Activated CD4-positive, alpha-beta T cell treated with anti-CD3 and anti-CD28 coated beads for 1 hour (primary cell): ENCODE measurements at regions not wholly inside any gene's neighbourhood (a gene's known extent, or its start where the extent isn't known, plus 50 kb on each side); places are given as distances from the start of the nearest gene placed in this dataset.

Source experiments
- DNase-seq: peaks from one replicate; pipeline ENCODE4 v3.0.0-alpha.2; 2020

DNA sequence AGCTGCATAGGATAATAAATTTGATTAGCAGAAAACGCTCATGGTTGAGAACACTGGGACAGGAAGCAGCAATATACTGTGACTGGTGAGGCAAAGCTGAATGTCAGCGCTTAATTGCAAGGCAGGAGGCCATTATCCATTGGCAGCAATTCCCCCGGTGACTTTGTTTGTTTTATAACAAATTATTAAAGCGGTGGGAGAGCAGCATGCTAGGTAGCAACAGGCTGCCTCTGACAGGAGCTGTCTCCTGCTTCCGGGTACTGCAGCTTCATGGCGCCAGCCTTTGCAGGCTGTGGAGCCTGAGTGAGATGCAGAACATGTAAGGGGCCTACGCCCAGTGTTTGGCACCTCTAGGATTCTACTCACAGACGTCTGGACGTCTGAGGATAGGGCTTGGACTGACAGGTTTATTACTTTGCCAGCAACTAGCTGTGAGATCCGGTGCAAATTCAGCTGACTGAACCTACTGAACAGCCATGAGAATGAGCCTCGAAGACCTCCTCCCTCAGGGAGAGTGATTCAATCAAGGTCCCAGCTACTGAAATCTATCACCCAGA, 82.1 kb upstream of the SSTR1 start:
- DNase-seq, result no peak

- DNase-seq, result no peak
Measured at GRCh38 chr14:38127356-38127755, 80.3 kb upstream of the SSTR1 start.

GRCh38 chr14:38127784-38128183, 79.9 kb upstream of the SSTR1 start:
- DNase-seq, result no peak

DNA sequence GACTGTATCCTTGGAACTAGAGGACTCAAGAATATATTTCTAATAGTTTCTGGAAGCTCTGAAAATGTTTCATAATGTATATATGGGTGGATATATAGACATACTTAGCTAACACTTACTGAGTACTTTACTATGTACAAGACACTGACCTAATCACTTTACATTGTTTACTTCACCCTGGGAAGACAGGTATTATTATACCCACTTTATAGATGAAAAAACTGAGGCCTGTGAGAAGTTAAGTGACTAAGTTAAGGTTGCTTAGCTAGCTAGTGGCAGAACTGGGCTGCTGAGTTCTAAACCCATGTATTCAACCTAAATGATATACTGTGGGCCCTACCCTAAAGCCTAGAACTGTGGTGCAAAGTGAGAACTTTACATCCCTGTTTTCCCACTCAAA, 79.1 kb upstream of the SSTR1 start:
- no peak for DNase-seq

DNA sequence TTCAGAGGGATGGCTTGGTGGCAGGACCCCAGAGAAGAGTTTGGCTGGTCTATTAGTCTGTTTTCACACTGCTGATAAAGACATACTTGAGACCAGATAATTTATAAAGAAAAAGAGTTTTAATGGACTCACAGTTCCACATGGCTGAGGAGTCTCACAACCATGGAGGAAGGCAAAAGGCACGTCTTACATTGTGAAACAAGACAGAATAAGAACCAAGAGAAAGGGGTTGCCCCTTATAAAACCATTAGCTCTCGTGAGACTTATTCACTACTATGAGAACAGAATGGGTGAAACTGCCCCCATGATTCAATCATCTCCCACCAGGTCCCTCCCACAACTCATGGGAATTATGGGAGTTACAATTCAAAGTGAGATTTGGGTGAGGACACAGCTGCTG, 78.5 kb upstream of the SSTR1 start:
- no peak for DNase-seq

DNA sequence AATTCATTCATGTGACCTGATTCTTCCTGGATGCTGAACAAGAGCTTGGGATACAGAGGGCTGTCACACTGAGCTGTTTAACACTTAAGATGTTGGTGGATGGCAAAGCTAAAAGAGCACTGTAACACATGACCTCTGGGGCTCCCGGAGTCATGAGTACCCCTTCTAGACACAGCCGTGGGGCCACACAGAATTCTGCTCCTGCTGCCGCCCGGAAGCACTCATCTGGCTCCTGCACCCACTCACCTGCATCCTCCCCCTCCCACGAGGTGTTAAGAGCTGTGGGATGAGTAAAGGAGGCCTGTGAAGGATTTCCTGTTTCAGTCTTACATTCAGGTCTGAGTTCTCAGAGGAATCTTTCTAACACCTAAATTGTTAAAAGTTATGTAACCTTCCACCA, 78.0 kb upstream of the SSTR1 start:
- no peak for DNase-seq

DNA sequence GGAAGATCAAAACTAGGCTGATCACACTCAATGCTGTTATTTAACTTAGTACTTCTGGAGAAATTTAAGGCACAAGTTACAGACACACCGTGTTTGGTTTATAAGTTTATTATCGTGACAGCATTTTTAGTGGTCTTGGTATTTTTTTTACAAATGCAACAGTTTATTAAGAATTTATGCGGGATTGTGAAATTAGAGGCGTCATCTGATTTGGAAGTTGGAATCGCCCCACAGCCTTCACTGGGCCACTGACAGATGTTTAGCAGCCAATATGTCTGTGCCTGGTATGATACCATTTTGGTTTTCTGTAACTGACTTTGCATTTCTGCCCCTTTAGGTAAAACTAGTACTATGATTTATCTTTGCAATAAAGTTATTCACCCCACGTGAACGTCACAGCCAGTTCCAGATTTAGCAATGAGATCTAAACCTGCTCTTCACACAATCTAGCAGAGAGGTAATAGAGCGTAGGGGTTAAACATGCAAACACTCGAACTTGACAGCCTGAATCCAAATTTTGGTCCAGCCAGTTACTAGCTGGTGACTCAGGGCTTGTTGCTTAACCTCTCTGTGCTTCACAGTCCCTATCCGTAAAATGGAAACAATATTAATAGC, 73.2 kb upstream of the SSTR1 start:
- no peak for DNase-seq

- no peak for DNase-seq
Measured at GRCh38 chr14:38135106-38135867, 72.4 kb upstream of the SSTR1 start.

DNA sequence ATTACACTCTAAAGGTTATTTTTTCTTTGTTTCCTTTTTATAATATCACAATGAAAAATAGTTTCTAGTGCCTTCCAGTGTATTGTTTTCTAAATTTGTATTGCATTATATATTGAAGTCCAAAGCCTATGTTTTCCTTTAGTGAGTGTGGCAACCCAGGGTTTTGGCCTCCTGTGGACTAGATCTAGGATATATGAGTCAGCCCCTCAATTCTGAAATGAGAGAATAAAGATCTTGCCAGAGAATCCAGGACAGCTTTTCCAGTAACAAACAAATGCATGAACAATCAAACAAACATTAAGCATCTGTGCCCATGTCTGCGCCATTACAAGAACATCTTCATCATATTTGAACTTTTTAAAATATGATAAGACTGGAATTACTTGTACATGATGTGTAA, 70.7 kb upstream of the SSTR1 start:
- no peak for DNase-seq

DNA sequence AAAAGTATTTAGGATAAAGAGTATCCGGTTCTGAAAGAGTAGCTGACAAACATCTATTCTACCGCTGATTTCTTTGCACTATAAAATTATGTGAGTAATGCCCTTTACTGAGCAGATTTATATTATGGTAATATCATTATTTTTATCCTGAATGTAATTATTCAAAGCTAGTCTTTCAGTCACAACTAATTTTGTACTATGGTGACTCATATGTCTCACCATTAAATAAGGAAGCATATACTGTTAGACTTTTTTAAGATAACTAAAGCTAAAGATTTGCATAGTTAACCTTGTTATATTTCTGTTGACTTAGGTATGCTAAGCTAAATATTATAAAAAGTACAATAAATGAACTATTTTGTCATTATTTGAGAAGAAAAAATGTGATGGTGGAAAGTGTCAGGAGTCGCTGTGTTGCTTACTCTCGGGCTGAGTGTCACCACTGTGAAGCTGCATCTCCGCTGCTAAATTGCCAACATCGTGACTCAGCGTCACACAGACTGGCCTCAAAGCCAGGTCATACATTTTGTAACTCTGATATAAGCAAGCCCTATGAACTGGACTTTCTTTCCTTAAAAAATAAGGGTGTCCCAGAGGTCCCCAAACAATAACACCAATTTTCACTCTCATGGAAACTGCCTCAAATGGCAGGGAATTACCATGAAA, 69.1 kb upstream of the SSTR1 start:
- no peak for DNase-seq

- DNase-seq, result no peak
Measured at GRCh38 chr14:38139926-38140325, 67.8 kb upstream of the SSTR1 start.

GRCh38 chr14:38143170-38143569, 64.5 kb upstream of the SSTR1 start:
- no peak for DNase-seq

DNA sequence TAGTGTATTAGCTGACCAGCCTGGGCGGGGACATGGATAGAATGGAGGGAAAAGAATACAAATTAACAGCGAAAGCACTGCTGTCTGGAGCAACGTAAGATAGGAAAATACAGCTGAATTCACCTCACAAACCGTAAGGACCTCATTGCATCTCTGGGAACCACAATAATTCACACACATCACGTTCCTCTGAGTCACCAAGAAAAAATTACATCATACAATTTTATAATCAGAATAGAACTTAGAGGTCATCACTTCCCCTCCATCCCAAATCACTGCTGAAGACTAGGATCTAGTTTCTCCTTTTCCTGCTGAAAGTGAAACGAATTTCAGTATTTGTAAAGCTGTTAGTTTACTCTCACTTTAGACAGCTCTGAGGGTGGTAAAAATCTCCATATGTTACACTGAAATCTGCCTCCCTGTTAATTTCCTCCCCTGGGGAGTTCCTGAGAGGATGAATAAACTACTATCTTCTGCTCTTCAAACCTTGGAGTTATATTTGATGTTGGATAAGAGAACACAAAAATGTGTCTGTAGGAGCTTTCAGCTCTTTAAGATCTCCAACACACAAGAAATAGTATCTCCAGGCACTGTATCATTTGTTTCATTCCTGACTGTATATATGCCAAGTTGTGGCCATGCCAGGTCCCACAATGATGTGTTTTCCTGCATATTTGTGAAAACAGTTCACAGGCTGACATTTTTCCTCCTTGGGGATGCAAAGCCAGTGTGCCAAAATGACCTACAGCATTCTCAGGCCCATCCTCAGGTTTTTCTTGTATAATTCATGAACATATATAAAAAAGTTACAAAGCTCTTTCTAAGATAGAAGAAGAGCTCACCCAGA, 63.8 kb upstream of the SSTR1 start:
- no peak for DNase-seq

GRCh38 chr14:38145142-38145541, 62.6 kb upstream of the SSTR1 start:
- no peak for DNase-seq

DNA sequence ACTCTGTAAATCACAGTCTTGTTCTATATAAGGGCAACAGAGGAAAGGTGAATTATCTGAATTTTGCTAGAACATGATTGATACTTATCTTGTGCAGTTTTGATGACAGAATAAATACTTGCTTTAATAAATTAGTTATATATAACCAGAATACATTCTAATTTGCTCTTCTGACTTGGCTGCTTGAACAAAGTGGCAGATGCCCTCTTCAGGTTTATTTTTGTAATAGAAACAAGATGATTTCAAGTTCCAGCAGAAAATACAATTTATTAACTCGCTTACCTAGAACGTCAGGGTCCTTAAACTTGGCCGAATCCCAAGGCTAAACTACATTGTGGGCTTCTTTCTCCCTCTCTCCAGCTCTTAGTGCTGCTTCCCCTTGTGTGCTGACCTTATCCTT, 57.6 kb upstream of the SSTR1 start:
- no peak for DNase-seq
